T-cell (primary cell): ENCODE measurements at regions not wholly inside any gene's neighbourhood (a gene's known extent, or its start where the extent isn't known, plus 50 kb on each side); places are given as distances from the start of the nearest gene placed in this dataset.
"Not testable (repeated sequence)": the region's sequence is repeated elsewhere in the genome, so short reads cannot be mapped to it uniquely, and the experiment has no call there.

Experiments
- ATAC-seq, 4 experiments: fragments of 200-7000 bp in 3 of 4; fragments of 150-1000 bp in 1 of 4; cut with Tn5 transposase; replicated peaks in 1 of 4; 1 replicate in 3 of 4; 2 replicates in 1 of 4; pipeline ENCODE4 v1.10.0; 2021; ENCODE audit warnings: moderate library complexity in 3 of 4, mild to moderate bottlenecking in 2 of 4, moderate number of reproducible peaks in 1 of 4
- CTCF ChIA-PET, 2 donors: fragments of 300-600 bp; sonication (Branson Sonifier 250); formaldehyde crosslinking; loops; one replicate each; lab custom pipeline; 2022; ENCODE audit warnings: antibody characterized with exemption in 2 of 2; lab: Charles Lee
- POLR2A ChIA-PET, 2 donors: fragments of 300-600 bp; sonication (Branson Sonifier 250); formaldehyde crosslinking; loops; one replicate each; lab custom pipeline; 2022; ENCODE audit warnings: antibody characterized with exemption in 2 of 2; lab: Charles Lee
- DNase-seq, 35 experiments: peaks; one replicate each; pipeline versions ENCODE4 v3.0.0 to v3.0.0-alpha.2; 2013 to 2023
- H3K27ac ChIP-seq: one replicate; pipeline ENCODE4 v1.5.1; 2013; ENCODE audit warnings: low read length
- H3K27me3 ChIP-seq, 2 experiments: replicated peaks in 1 of 2; 1 replicate in 1 of 2; 2 replicates in 1 of 2; pipeline versions ENCODE4 v1.6.1 to v1.7.0; 2013; ENCODE audit warnings: low read length in 1 of 2, mixed read lengths in 1 of 2; ENCODE audit not compliant: control insufficient read depth in 2 of 2, insufficient read depth in 2 of 2; ENCODE audit errors: extremely low read depth in 1 of 2
- H3K36me3 ChIP-seq, 2 donors: 1 replicate in 1 of 2; 2 replicates in 1 of 2; pipeline versions ENCODE4 v1.6.1 to v1.7.0; 2013; ENCODE audit warnings: low read length in 1 of 2; ENCODE audit not compliant: control insufficient read depth in 2 of 2, insufficient read depth in 1 of 2; ENCODE audit errors: extremely low read depth in 1 of 2
- H3K4me1 ChIP-seq, 2 experiments: 1 replicate in 1 of 2; 2 replicates in 1 of 2; pipeline versions ENCODE4 v1.6.1 to v1.7.0; 2013; ENCODE audit warnings: low read length in 2 of 2, mixed read lengths in 1 of 2; ENCODE audit not compliant: insufficient read depth in 2 of 2, control insufficient read depth in 1 of 2; ENCODE audit errors: extremely low read depth in 1 of 2
- H3K4me3 ChIP-seq, 2 donors: 1 replicate in 1 of 2; 2 replicates in 1 of 2; pipeline versions ENCODE4 v1.5.1 to v1.7.0; 2013; ENCODE audit warnings: mild to moderate bottlenecking in 2 of 2, low read length in 1 of 2, moderate library complexity in 1 of 2; ENCODE audit not compliant: control insufficient read depth in 1 of 2; ENCODE audit errors: extremely low read depth in 1 of 2
- H3K9me3 ChIP-seq: 2 replicates; pipeline ENCODE4 v1.7.0; 2013
- H3K27ac Mint-ChIP-seq, 2 donors: one replicate each; pipeline ENCODE4 v1.8.0; 2020 to 2021; ENCODE audit warnings: mild to moderate bottlenecking in 2 of 2, mixed read lengths in 2 of 2
- H3K27me3 Mint-ChIP-seq, 2 donors: one replicate each; pipeline ENCODE4 v1.8.0; 2021 to 2022; ENCODE audit warnings: mixed read lengths in 2 of 2
- H3K36me3 Mint-ChIP-seq: one replicate; pipeline ENCODE4 v1.8.0; 2021; ENCODE audit warnings: mixed read lengths
- H3K4me1 Mint-ChIP-seq, 3 donors: one replicate each; pipeline ENCODE4 v1.8.0; 2020 to 2022; ENCODE audit warnings: mixed read lengths in 3 of 3, mild to moderate bottlenecking in 1 of 3
- H3K4me3 Mint-ChIP-seq, 3 donors: one replicate each; pipeline ENCODE4 v1.8.0; 2020 to 2022; ENCODE audit warnings: mild to moderate bottlenecking in 3 of 3, mixed read lengths in 3 of 3, moderate library complexity in 3 of 3
- H3K9me3 Mint-ChIP-seq, 3 donors: one replicate each; pipeline ENCODE4 v1.8.0; 2020 to 2022; ENCODE audit warnings: mixed read lengths in 3 of 3
- WGBS: methylation state at CpG from one replicate; pipeline ENCODE4 v1.1.5; 2013; ENCODE audit warnings: missing lambda C conversion rate; ENCODE audit not compliant: insufficient coverage; 5-methylcytosine and 5-hydroxymethylcytosine counted together

GRCh38 chr13:68714292-68714691 is 1393.3 kb upstream of the ATXN8OS start:
- ChIA-PET POLR2A (no interaction called here), CTCF (no interaction called here)
- ATAC-seq: no peak
- Histone ChIP-seq H3K4me1 (no peaks in the 10 kb centered on the region), H3K27ac (no peak overlapping the region), H3K27me3 (no peaks in the 10 kb centered on the region), H3K36me3 (no peaks in the 10 kb centered on the region), H3K4me3 (no peak overlapping the region), H3K9me3 (no peaks in the 10 kb centered on the region)
- DNase-seq: no peak
- Mint-ChIP-seq H3K36me3 (no peaks in the 10 kb centered on the region), H3K27me3 (no peaks in the 10 kb centered on the region), H3K9me3 (peaks cover 11 to 18% (median 16%) of the 10 kb centered on the region in 3 donors), H3K4me3 (no peak overlapping the region), H3K4me1 (no peaks in the 10 kb centered on the region), H3K27ac (no peak overlapping the region)
- no CpG with 5 or more reads among the region's 2 CpGs for WGBS

DNA sequence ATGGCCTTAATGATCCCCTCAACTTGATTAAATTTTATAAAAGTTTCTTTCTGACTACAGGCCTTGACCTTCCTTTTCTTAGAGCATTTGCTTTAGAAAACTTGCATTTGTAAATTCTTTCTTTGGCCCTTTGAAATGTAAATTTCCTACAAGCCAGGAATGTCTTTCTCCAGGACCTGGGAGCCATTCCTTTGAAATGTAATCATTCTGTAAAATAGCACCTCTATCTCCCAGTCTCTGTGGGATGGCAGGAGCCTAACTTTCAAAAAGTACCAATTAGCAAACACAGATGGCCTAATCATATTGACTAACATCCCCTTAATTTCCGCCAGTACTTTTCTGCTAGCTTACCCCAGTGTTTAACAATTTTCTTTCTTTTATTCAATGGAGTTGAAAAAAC is 1394.2 kb upstream of the ATXN8OS start:
- Histone ChIP-seq H3K36me3 (no peaks in the 10 kb centered on the region), H3K27ac (no peak overlapping the region), H3K27me3 (no peaks in the 10 kb centered on the region), H3K4me1 (no peaks in the 10 kb centered on the region), H3K9me3 (no peaks in the 10 kb centered on the region), H3K4me3 (no peak overlapping the region)
- WGBS: no CpG with 5 or more reads among the region's 1 CpG
- no peak for DNase-seq
- ChIA-PET CTCF (no interaction called here), POLR2A (no interaction called here)
- H3K27ac Mint-ChIP-seq: no peak overlapping the region
- no peaks in the 10 kb centered on the region for H3K27me3 Mint-ChIP-seq
- H3K9me3 Mint-ChIP-seq: peaks cover 11 to 20% (median 18%) of the 10 kb centered on the region in 3 donors
- no peaks in the 10 kb centered on the region for H3K4me1 Mint-ChIP-seq
- H3K4me3 Mint-ChIP-seq: no peak overlapping the region
- ATAC-seq: no peak
- no peaks in the 10 kb centered on the region for H3K36me3 Mint-ChIP-seq

GRCh38 chr13:68708336-68708908 is 1399.2 kb upstream of the ATXN8OS start:
- no peaks in the 10 kb centered on the region for H3K9me3 ChIP-seq
- Mint-ChIP-seq H3K4me1 (no peaks in the 10 kb centered on the region), H3K4me3 (no peak overlapping the region), H3K9me3 (peaks cover 14 to 31% (median 17%) of the 10 kb centered on the region in 3 donors), H3K27me3 (no peaks in the 10 kb centered on the region), H3K36me3 (no peaks in the 10 kb centered on the region), H3K27ac (no peak overlapping the region)
- WGBS: 89% methylated on average over 12 of the region's 16 CpGs
- no peaks in the 10 kb centered on the region for H3K27me3 ChIP-seq
- no peak for DNase-seq
- no peaks in the 10 kb centered on the region for H3K4me1 ChIP-seq
- POLR2A ChIA-PET: no interaction called here
- H3K27ac ChIP-seq: no peak overlapping the region
- no peak overlapping the region for H3K4me3 ChIP-seq
- no peaks in the 10 kb centered on the region for H3K36me3 ChIP-seq
- no peak for ATAC-seq
- CTCF ChIA-PET: interaction anchor here in 1 of 2 donors (0.6 kb wide), 1 partner anchor 24 kb away, joined by 3 read pairs; no protein-coding TSS in a partner anchor

DNA sequence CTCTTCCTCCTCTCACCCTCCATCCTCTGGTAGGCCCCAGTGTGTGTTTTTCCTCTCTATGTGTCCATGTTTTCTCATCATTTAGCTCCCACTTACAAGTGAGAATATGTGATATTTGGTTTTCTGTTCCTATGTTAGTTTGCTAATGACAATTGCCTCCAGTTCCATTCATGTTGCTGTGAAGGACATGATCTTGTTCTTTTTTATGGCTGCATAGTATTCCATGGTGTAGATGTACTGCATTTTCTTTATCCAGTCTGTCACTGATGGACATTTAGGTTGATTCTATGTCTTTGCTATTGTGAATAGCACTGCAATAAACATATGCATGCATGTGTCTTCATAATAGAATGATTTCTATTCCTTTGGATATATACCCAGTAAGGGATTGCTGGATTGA is 1401.6 kb upstream of the ATXN8OS start:
- H3K36me3 ChIP-seq, H3K27me3 Mint-ChIP-seq, H3K36me3 Mint-ChIP-seq, H3K4me1 Mint-ChIP-seq, H3K27me3 ChIP-seq, H3K4me1 ChIP-seq, ATAC-seq, H3K4me3 Mint-ChIP-seq, H3K4me3 ChIP-seq, POLR2A ChIA-PET, H3K9me3 ChIP-seq, H3K27ac ChIP-seq, DNase-seq, H3K27ac Mint-ChIP-seq: not testable (repeated sequence)
- H3K9me3 Mint-ChIP-seq: peaks cover 14 to 22% (median 14%) of the 10 kb centered on the region in 3 donors
- CTCF ChIA-PET: interaction anchor here in 1 of 2 donors (0.6 kb wide), 1 partner anchor 1435 kb away, joined by 4 read pairs; no protein-coding TSS in a partner anchor

DNA sequence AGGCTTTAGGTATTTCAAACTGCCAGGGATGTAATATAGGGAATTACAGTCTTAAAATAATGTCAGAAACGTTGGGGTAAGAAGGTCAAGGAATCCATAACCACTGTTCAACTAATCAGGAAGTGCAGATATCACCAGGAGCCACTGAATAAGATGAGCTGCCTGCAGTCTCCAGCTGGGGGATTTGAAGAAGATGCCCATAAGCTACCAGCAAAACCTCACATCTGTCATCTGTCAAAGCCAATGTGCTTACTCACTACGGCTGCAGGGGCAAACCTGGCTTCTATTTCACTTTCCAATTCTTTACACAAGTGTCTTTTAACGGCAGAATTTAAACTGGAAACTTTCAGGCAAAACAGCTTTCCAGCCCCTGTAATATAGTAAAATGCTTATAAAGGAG is 1410.1 kb upstream of the ATXN8OS start:
- ChIA-PET CTCF (no interaction called here), POLR2A (no interaction called here)
- Mint-ChIP-seq H3K4me1 (no peaks in the 10 kb centered on the region), H3K9me3 (peaks cover 5 to 17% (median 8%) of the 10 kb centered on the region in 3 donors), H3K4me3 (no peak overlapping the region), H3K27me3 (no peaks in the 10 kb centered on the region), H3K27ac (no peak overlapping the region), H3K36me3 (no peaks in the 10 kb centered on the region)
- H3K4me1 ChIP-seq: no peaks in the 10 kb centered on the region
- ATAC-seq: no peak
- no peak for DNase-seq
- H3K27ac ChIP-seq: no peak overlapping the region
- no peaks in the 10 kb centered on the region for H3K27me3 ChIP-seq
- no CpG with 5 or more reads among the region's 3 CpGs for WGBS
- H3K4me3 ChIP-seq: no peak overlapping the region
- H3K36me3 ChIP-seq: no peaks in the 10 kb centered on the region
- peaks cover 1% of the 10 kb centered on the region for H3K9me3 ChIP-seq

- H3K27ac ChIP-seq: no peak overlapping the region
- DNase-seq (no peak), ATAC-seq (no peak)
- no peaks in the 10 kb centered on the region for H3K4me1 ChIP-seq
- no peak overlapping the region for H3K27ac Mint-ChIP-seq
- H3K4me1 Mint-ChIP-seq: no peaks in the 10 kb centered on the region
- ChIA-PET CTCF (no interaction called here), POLR2A (no interaction called here)
- H3K27me3 ChIP-seq: no peaks in the 10 kb centered on the region
- peaks cover 7 to 17% (median 8%) of the 10 kb centered on the region in 3 donors for H3K9me3 Mint-ChIP-seq
- no peaks in the 10 kb centered on the region for H3K9me3 ChIP-seq
- H3K4me3 ChIP-seq: no peak overlapping the region
- H3K27me3 Mint-ChIP-seq: no peaks in the 10 kb centered on the region
- no CpG with 5 or more reads among the region's 2 CpGs for WGBS
- no peaks in the 10 kb centered on the region for H3K36me3 ChIP-seq
- H3K36me3 Mint-ChIP-seq: no peaks in the 10 kb centered on the region
- no peak overlapping the region for H3K4me3 Mint-ChIP-seq
Measured at GRCh38 chr13:68696907-68697306, 1410.7 kb upstream of the ATXN8OS start.

- no peak overlapping the region for H3K27ac ChIP-seq
- H3K4me1 Mint-ChIP-seq: no peaks in the 10 kb centered on the region
- H3K27me3 ChIP-seq: no peaks in the 10 kb centered on the region
- 86% methylated on average over 1 of the region's 1 CpG for WGBS
- ChIA-PET CTCF (no interaction called here), POLR2A (no interaction called here)
- H3K4me3 ChIP-seq: no peak overlapping the region
- no peaks in the 10 kb centered on the region for H3K4me1 ChIP-seq
- no peaks in the 10 kb centered on the region for H3K27me3 Mint-ChIP-seq
- H3K36me3 Mint-ChIP-seq: no peaks in the 10 kb centered on the region
- no peak overlapping the region for H3K4me3 Mint-ChIP-seq
- H3K27ac Mint-ChIP-seq: no peak overlapping the region
- ATAC-seq (no peak), DNase-seq (no peak)
- no peaks in the 10 kb centered on the region for H3K36me3 ChIP-seq
- H3K9me3 Mint-ChIP-seq: peaks cover 9 to 16% (median 12%) of the 10 kb centered on the region in 3 donors
- H3K9me3 ChIP-seq: no peaks in the 10 kb centered on the region
Measured at GRCh38 chr13:68692049-68692448, 1415.6 kb upstream of the ATXN8OS start.
